Activated naive CD8-positive, alpha-beta T cell treated with anti-CD3 and anti-CD28 coated beads, Interleukin-2, amount 10 ng/mL, durations not matched to agents 7 days and 5 days (primary cell): ENCODE measurements at regions not wholly inside any gene's neighbourhood (a gene's known extent, or its start where the extent isn't known, plus 50 kb on each side); places are given as distances from the start of the nearest gene placed in this dataset.

ENCODE experiments used
- ATAC-seq: fragments of 150-1000 bp; cut with Tn5 transposase; one replicate; pipeline ENCODE4 v1.10.0; 2021; ENCODE audit warnings: low read depth, moderate library complexity
- POLR2A ChIA-PET: fragments of 350-600 bp; sonication (Branson Sonifier 250); formaldehyde crosslinking; loops from one replicate; lab custom pipeline; 2021; ENCODE audit warnings: antibody characterized with exemption; lab: Charles Lee
- DNase-seq: peaks from one replicate; pipeline ENCODE4 v3.0.0; 2021
- H3K27ac Mint-ChIP-seq: one replicate; pipeline ENCODE4 v1.8.0; 2022; ENCODE audit warnings: mild to moderate bottlenecking, mixed read lengths
- H3K27me3 Mint-ChIP-seq: one replicate; pipeline ENCODE4 v1.8.0; 2022; ENCODE audit warnings: mild to moderate bottlenecking, moderate library complexity, mixed read lengths
- H3K36me3 Mint-ChIP-seq: one replicate; pipeline ENCODE4 v1.8.0; 2021; ENCODE audit warnings: mild to moderate bottlenecking, mixed read lengths
- H3K4me1 Mint-ChIP-seq: one replicate; pipeline ENCODE4 v1.8.0; 2021; ENCODE audit warnings: mixed read lengths
- H3K4me3 Mint-ChIP-seq: one replicate; pipeline ENCODE4 v1.8.0; 2022; ENCODE audit warnings: mild to moderate bottlenecking, moderate library complexity, mixed read lengths
- H3K9me3 Mint-ChIP-seq: one replicate; pipeline ENCODE4 v1.8.0; 2021; ENCODE audit warnings: mixed read lengths

- no peak for DNase-seq
- Mint-ChIP-seq H3K27ac (no peak overlapping the region), H3K36me3 (no peaks in the 10 kb centered on the region), H3K27me3 (no peaks in the 10 kb centered on the region), H3K9me3 (no peaks in the 10 kb centered on the region), H3K4me1 (no peaks in the 10 kb centered on the region), H3K4me3 (no peak overlapping the region)
- ATAC-seq, result no peak
- POLR2A ChIA-PET, result no interaction called here
Observed at GRCh38 chr14:82084813-82085212, 551.2 kb upstream of the SEL1L start.

- Mint-ChIP-seq H3K4me3 (no peak overlapping the region), H3K9me3 (no peaks in the 10 kb centered on the region), H3K27ac (no peak overlapping the region), H3K36me3 (no peaks in the 10 kb centered on the region), H3K4me1 (no peaks in the 10 kb centered on the region), H3K27me3 (no peaks in the 10 kb centered on the region)
- DNase-seq (no peak), ATAC-seq (no peak)
- POLR2A ChIA-PET, result no interaction called here
Observed at GRCh38 chr14:82091097-82091496, 557.4 kb upstream of the SEL1L start.

- Mint-ChIP-seq H3K27ac (no peak overlapping the region), H3K27me3 (no peaks in the 10 kb centered on the region), H3K9me3 (no peaks in the 10 kb centered on the region), H3K4me1 (no peaks in the 10 kb centered on the region), H3K4me3 (no peak overlapping the region), H3K36me3 (no peaks in the 10 kb centered on the region)
- POLR2A ChIA-PET, result no interaction called here
- ATAC-seq, result no peak
- no peak for DNase-seq
Observed at GRCh38 chr14:82094829-82095345, 561.2 kb upstream of the SEL1L start.

- POLR2A ChIA-PET, result no interaction called here
- Mint-ChIP-seq H3K27ac (no peak overlapping the region), H3K4me1 (no peaks in the 10 kb centered on the region), H3K36me3 (no peaks in the 10 kb centered on the region), H3K27me3 (no peaks in the 10 kb centered on the region), H3K4me3 (no peak overlapping the region), H3K9me3 (peaks cover 6% of the 10 kb centered on the region)
- DNase-seq (no peak), ATAC-seq (no peak)
Observed at GRCh38 chr14:82104013-82104412, 570.4 kb upstream of the SEL1L start.

GRCh38 chr14:82112210-82112839 is 578.7 kb upstream of the SEL1L start:
- POLR2A ChIA-PET, result no interaction called here
- ATAC-seq (no peak), DNase-seq (no peak)
- H3K4me1 Mint-ChIP-seq, result no peaks in the 10 kb centered on the region
- H3K9me3 Mint-ChIP-seq, result peaks cover 2% of the 10 kb centered on the region
- no peaks in the 10 kb centered on the region for H3K27me3 Mint-ChIP-seq
- no peaks in the 10 kb centered on the region for H3K36me3 Mint-ChIP-seq
- H3K27ac Mint-ChIP-seq, result no peak overlapping the region
- H3K4me3 Mint-ChIP-seq, result no peak overlapping the region

GRCh38 chr14:82113007-82113406 is 579.4 kb upstream of the SEL1L start:
- Mint-ChIP-seq H3K4me1 (no peaks in the 10 kb centered on the region), H3K36me3 (no peaks in the 10 kb centered on the region), H3K27ac (no peak overlapping the region), H3K9me3 (peaks cover 6% of the 10 kb centered on the region), H3K4me3 (no peak overlapping the region), H3K27me3 (no peaks in the 10 kb centered on the region)
- POLR2A ChIA-PET, result no interaction called here
- DNase-seq, result no peak
- ATAC-seq, result no peak

GRCh38 chr14:82113710-82114109 is 580.1 kb upstream of the SEL1L start:
- H3K36me3 Mint-ChIP-seq, result no peaks in the 10 kb centered on the region
- no peaks in the 10 kb centered on the region for H3K27me3 Mint-ChIP-seq
- H3K4me3 Mint-ChIP-seq, result no peak overlapping the region
- DNase-seq (no peak), ATAC-seq (no peak)
- H3K27ac Mint-ChIP-seq, result no peak overlapping the region
- POLR2A ChIA-PET, result no interaction called here
- no peaks in the 10 kb centered on the region for H3K4me1 Mint-ChIP-seq
- H3K9me3 Mint-ChIP-seq, result peaks cover 6% of the 10 kb centered on the region

- H3K4me3 Mint-ChIP-seq, result no peak overlapping the region
- ATAC-seq, result no peak
- H3K36me3 Mint-ChIP-seq, result no peaks in the 10 kb centered on the region
- DNase-seq, result no peak
- H3K27ac Mint-ChIP-seq, result no peak overlapping the region
- no peaks in the 10 kb centered on the region for H3K27me3 Mint-ChIP-seq
- H3K9me3 Mint-ChIP-seq, result peaks cover 6% of the 10 kb centered on the region
- no peaks in the 10 kb centered on the region for H3K4me1 Mint-ChIP-seq
- POLR2A ChIA-PET, result no interaction called here
Observed at GRCh38 chr14:82116721-82117120, 583.1 kb upstream of the SEL1L start.

- DNase-seq (no peak), ATAC-seq (no peak)
- H3K27ac Mint-ChIP-seq, result no peak overlapping the region
- POLR2A ChIA-PET, result no interaction called here
- no peaks in the 10 kb centered on the region for H3K36me3 Mint-ChIP-seq
- no peak overlapping the region for H3K4me3 Mint-ChIP-seq
- H3K9me3 Mint-ChIP-seq, result peaks cover 3% of the 10 kb centered on the region
- no peaks in the 10 kb centered on the region for H3K27me3 Mint-ChIP-seq
- H3K4me1 Mint-ChIP-seq, result no peaks in the 10 kb centered on the region
Observed at GRCh38 chr14:82122655-82123054, 589.0 kb upstream of the SEL1L start.

- H3K27ac Mint-ChIP-seq, result no peak overlapping the region
- H3K4me3 Mint-ChIP-seq, result no peak overlapping the region
- DNase-seq (no peak), ATAC-seq (no peak)
- no peaks in the 10 kb centered on the region for H3K27me3 Mint-ChIP-seq
- no peaks in the 10 kb centered on the region for H3K36me3 Mint-ChIP-seq
- POLR2A ChIA-PET, result no interaction called here
- no peaks in the 10 kb centered on the region for H3K4me1 Mint-ChIP-seq
- peaks cover 2% of the 10 kb centered on the region for H3K9me3 Mint-ChIP-seq
Observed at GRCh38 chr14:82124511-82124910, 590.9 kb upstream of the SEL1L start.

GRCh38 chr14:82126006-82126405 is 592.4 kb upstream of the SEL1L start:
- no peak for ATAC-seq
- H3K4me1 Mint-ChIP-seq, result no peaks in the 10 kb centered on the region
- no peak overlapping the region for H3K4me3 Mint-ChIP-seq
- H3K27ac Mint-ChIP-seq, result no peak overlapping the region
- POLR2A ChIA-PET, result no interaction called here
- H3K27me3 Mint-ChIP-seq, result no peaks in the 10 kb centered on the region
- peaks cover 2% of the 10 kb centered on the region for H3K9me3 Mint-ChIP-seq
- no peaks in the 10 kb centered on the region for H3K36me3 Mint-ChIP-seq
- DNase-seq, result no peak

- Mint-ChIP-seq H3K27me3 (no peaks in the 10 kb centered on the region), H3K36me3 (no peaks in the 10 kb centered on the region), H3K4me1 (no peaks in the 10 kb centered on the region), H3K4me3 (no peak overlapping the region), H3K9me3 (peaks cover 1% of the 10 kb centered on the region), H3K27ac (no peak overlapping the region)
- no peak for DNase-seq
- ATAC-seq, result no peak
- POLR2A ChIA-PET, result no interaction called here
Observed at GRCh38 chr14:82134411-82134810, 600.8 kb upstream of the SEL1L start.

GRCh38 chr14:82138431-82138830 is 604.8 kb upstream of the SEL1L start:
- Mint-ChIP-seq H3K27ac (no peak overlapping the region), H3K36me3 (no peaks in the 10 kb centered on the region), H3K27me3 (no peaks in the 10 kb centered on the region), H3K9me3 (peaks cover 6% of the 10 kb centered on the region), H3K4me1 (no peaks in the 10 kb centered on the region), H3K4me3 (no peak overlapping the region)
- no peak for DNase-seq
- POLR2A ChIA-PET, result no interaction called here
- ATAC-seq, result no peak

- H3K4me3 Mint-ChIP-seq, result no peak overlapping the region
- DNase-seq (no peak), ATAC-seq (no peak)
- H3K36me3 Mint-ChIP-seq, result no peaks in the 10 kb centered on the region
- POLR2A ChIA-PET, result no interaction called here
- peaks cover 1% of the 10 kb centered on the region for H3K9me3 Mint-ChIP-seq
- H3K27ac Mint-ChIP-seq, result no peak overlapping the region
- no peaks in the 10 kb centered on the region for H3K4me1 Mint-ChIP-seq
- H3K27me3 Mint-ChIP-seq, result no peaks in the 10 kb centered on the region
Observed at GRCh38 chr14:82146846-82147245, 613.2 kb upstream of the SEL1L start.

- no peak for ATAC-seq
Observed at GRCh38 chr14:82153689-82154088, 620.0 kb upstream of the SEL1L start.

More at GRCh38 chr14:82153689-82154088, 620.0 kb upstream of the SEL1L start:
- Mint-ChIP-seq H3K4me1 (no peaks in the 10 kb centered on the region), H3K4me3 (no peak overlapping the region), H3K27me3 (no peaks in the 10 kb centered on the region), H3K36me3 (no peaks in the 10 kb centered on the region), H3K27ac (no peak overlapping the region), H3K9me3 (peaks cover 2% of the 10 kb centered on the region)
- POLR2A ChIA-PET, result no interaction called here
- no peak for DNase-seq
